ENCODE measurements at regions not wholly inside any gene's neighbourhood (a gene's known extent, or its start where the extent isn't known, plus 50 kb on each side); places are given as distances from the start of the nearest gene placed in this dataset.

GRCh38 chr13:22455036-22455435 is 725.7 kb upstream of the SGCG start:
- no peaks in the 10 kb centered on the region for H3K27me3 ChIP-seq (ENCODE audit: insufficient read depth, low read length, poor library complexity, severe bottlenecking)
- no peaks in the 10 kb centered on the region for H3K36me3 ChIP-seq (ENCODE audit: insufficient read depth, low read length)
- no peak overlapping the region for H3K4me2 ChIP-seq (ENCODE audit: low read depth, low read length, poor library complexity, severe bottlenecking)
- no peaks in the 10 kb centered on the region for H4K20me1 ChIP-seq (ENCODE audit: insufficient read depth, low read length, poor library complexity, severe bottlenecking)
- H3K4me1 ChIP-seq (ENCODE audit: insufficient read depth, low read length, poor library complexity, severe bottlenecking) = no peaks in the 10 kb centered on the region
- no peak overlapping the region for H2AFZ ChIP-seq (ENCODE audit: low read length)
- no peak overlapping the region for H3K9ac ChIP-seq (ENCODE audit: low read depth, low read length, poor library complexity, severe bottlenecking)
- TF ChIP-seq CTCF (conservative IDR thresholded peaks at IDR 0.05; ENCODE audit: low read length) = no peak
- TF ChIP-seq EZH2phosphoT487 (IDR thresholded peaks at IDR 0.05; ENCODE audit: borderline replicate concordance) = no peak
- H3K4me3 ChIP-seq (ENCODE audit: low read length, poor library complexity, severe bottlenecking) = no peak overlapping the region
- no peaks in the 10 kb centered on the region for H3K79me2 ChIP-seq (ENCODE audit: insufficient read depth, low read length)
- no peaks in the 10 kb centered on the region for H3K9me2 ChIP-seq (replicated peaks; ENCODE audit: low read depth, low read length)
- peaks cover 4% of the 10 kb centered on the region; the same call in 1 of the 2 replicates for H3K9me3 ChIP-seq (ENCODE audit: insufficient read depth, low read depth, low read length)
- H3F3A ChIP-seq (ENCODE audit: low read depth) = no peaks in the 10 kb centered on the region

DNA sequence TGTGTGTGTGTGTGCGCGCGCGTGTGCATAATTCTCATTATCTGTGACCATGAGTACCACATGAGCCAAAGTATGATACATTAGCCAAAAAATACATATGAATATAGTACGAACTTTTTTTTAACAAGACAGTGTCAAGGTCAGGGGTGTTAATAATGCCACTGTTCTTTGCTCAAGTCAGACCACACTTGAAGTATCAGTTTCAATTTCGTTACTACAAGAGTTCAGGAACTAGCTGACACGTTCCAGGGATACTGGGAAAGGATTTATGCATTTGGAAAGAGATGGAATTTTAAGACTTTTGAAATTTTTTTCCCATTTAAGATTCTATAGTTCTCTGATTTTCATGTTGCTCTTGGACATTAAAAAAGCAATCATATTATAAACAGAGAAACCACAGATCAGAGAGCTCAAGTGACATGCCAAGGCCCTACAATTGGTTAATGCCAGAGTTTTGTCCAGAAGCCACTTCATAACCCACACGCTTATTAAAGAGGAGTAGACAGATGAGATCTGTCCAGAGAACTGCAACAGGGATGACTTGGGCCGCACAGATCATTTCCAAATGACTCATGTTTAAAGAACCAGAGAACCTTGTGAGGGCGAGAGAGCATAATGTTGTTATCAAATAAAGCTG is 718.8 kb upstream of the SGCG start:
- Histone ChIP-seq H2AFZ (ENCODE audit: low read length) (no peak overlapping the region), H3K4me3 (ENCODE audit: low read length, poor library complexity, severe bottlenecking) (no peak overlapping the region), H3K9me3 (ENCODE audit: insufficient read depth, low read depth, low read length) (peaks cover 4% of the 10 kb centered on the region; the same call in 1 of the 2 replicates), H3K4me2 (ENCODE audit: low read depth, low read length, poor library complexity, severe bottlenecking) (no peak overlapping the region), H4K20me1 (ENCODE audit: insufficient read depth, low read length, poor library complexity, severe bottlenecking) (no peaks in the 10 kb centered on the region), H3K9me2 (replicated peaks; ENCODE audit: low read depth, low read length) (no peaks in the 10 kb centered on the region), H3K36me3 (ENCODE audit: insufficient read depth, low read length) (no peaks in the 10 kb centered on the region), H3K79me2 (ENCODE audit: insufficient read depth, low read length) (no peaks in the 10 kb centered on the region), H3K27me3 (ENCODE audit: insufficient read depth, low read length, poor library complexity, severe bottlenecking) (no peaks in the 10 kb centered on the region), H3K4me1 (ENCODE audit: insufficient read depth, low read length, poor library complexity, severe bottlenecking) (no peaks in the 10 kb centered on the region), H3K9ac (ENCODE audit: low read depth, low read length, poor library complexity, severe bottlenecking) (no peak overlapping the region), H3F3A (ENCODE audit: low read depth) (no peaks in the 10 kb centered on the region)
- no peak for TF ChIP-seq CTCF (conservative IDR thresholded peaks at IDR 0.05; ENCODE audit: low read length)
- TF ChIP-seq EZH2phosphoT487 (IDR thresholded peaks at IDR 0.05; ENCODE audit: borderline replicate concordance) = no peak

GRCh38 chr13:22463089-22463488 is 717.7 kb upstream of the SGCG start:
- Histone ChIP-seq H3K4me3 (ENCODE audit: low read length, poor library complexity, severe bottlenecking) (no peak overlapping the region), H3K4me2 (ENCODE audit: low read depth, low read length, poor library complexity, severe bottlenecking) (no peak overlapping the region), H3K27me3 (ENCODE audit: insufficient read depth, low read length, poor library complexity, severe bottlenecking) (no peaks in the 10 kb centered on the region), H3K79me2 (ENCODE audit: insufficient read depth, low read length) (no peaks in the 10 kb centered on the region), H3K9me2 (replicated peaks; ENCODE audit: low read depth, low read length) (no peaks in the 10 kb centered on the region), H3K4me1 (ENCODE audit: insufficient read depth, low read length, poor library complexity, severe bottlenecking) (no peaks in the 10 kb centered on the region), H3K9ac (ENCODE audit: low read depth, low read length, poor library complexity, severe bottlenecking) (no peak overlapping the region), H4K20me1 (ENCODE audit: insufficient read depth, low read length, poor library complexity, severe bottlenecking) (no peaks in the 10 kb centered on the region), H3K9me3 (ENCODE audit: insufficient read depth, low read depth, low read length) (peaks cover 3% of the 10 kb centered on the region; the same call in 1 of the 2 replicates), H2AFZ (ENCODE audit: low read length) (no peak overlapping the region), H3K36me3 (ENCODE audit: insufficient read depth, low read length) (no peaks in the 10 kb centered on the region), H3F3A (ENCODE audit: low read depth) (no peaks in the 10 kb centered on the region)
- TF ChIP-seq EZH2phosphoT487 (IDR thresholded peaks at IDR 0.05; ENCODE audit: borderline replicate concordance) (no peak), CTCF (conservative IDR thresholded peaks at IDR 0.05; ENCODE audit: low read length) (no peak)
